HG02610 (cell line): ENCODE measurements at regions not wholly inside any gene's neighbourhood (a gene's known extent, or its start where the extent isn't known, plus 50 kb on each side); places are given as distances from the start of the nearest gene placed in this dataset.

Experiments used
- ATAC-seq: cut with Tn5 transposase; IDR thresholded peaks from one replicate; pipeline ENCODE4 v1.9.1; 2021; ENCODE audit warnings: mild to moderate bottlenecking, moderate library complexity; ENCODE audit not compliant: unreplicated experiment

DNA sequence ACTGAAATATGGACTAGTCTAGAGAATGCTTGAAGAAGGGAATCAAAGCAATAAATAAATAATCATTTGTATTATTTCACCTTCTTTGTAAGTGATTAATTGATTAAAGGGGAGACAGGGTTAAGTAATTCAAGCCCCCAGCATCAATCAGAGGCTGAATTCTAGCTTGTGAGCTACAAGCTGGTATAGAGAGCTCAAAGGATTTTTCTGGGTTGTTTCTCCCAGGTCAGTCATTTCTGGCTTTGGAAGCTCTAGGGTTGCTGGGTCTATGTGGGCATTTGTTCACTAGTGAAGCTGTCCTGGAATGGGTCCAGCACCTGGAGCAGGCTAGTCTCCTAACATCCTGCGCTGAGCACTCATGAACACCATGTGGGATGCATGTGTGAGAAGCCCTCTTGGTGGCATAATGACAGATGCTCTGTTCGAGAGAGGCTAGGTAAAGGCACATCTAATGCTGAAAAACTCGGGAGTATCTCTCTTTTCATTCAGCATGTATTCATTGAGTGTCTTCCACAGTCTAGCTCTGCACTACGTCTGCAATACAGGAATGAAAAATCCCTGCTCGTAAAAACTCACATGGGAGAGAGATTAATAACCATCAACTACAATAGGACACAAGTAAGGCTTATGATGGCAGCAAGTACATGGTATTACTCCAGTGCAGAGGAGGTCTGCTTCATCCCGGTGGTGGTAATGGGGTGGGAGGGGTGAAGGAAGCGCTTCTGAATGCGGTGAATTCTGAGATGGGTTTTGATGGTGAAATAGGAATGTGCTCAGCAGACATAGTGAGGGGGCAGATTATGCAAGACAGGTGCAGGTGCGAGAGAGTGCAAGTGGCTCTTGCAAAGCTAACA lies 68.0 kb upstream of the NRP1 start:
- ATAC-seq: no peak

DNA sequence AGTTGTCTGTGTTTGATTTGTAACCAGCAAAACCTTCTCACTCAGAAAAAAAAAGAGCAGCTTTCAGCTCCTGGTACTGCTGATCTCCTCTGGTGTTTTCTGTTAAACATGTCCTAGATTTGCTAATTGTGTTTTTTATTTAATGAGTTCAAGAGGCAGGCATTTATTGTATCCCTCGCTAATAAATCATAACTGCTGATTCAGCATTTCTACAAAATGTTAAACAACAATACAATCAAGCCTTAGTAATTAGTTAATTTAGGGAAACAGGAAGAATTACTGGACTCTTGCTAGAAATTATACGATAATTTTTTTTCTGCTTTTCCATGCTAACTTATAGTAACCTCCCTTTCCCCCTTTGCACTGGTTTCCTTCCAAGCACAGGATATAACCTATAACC lies 66.8 kb upstream of the NRP1 start:
- no peak for ATAC-seq

DNA sequence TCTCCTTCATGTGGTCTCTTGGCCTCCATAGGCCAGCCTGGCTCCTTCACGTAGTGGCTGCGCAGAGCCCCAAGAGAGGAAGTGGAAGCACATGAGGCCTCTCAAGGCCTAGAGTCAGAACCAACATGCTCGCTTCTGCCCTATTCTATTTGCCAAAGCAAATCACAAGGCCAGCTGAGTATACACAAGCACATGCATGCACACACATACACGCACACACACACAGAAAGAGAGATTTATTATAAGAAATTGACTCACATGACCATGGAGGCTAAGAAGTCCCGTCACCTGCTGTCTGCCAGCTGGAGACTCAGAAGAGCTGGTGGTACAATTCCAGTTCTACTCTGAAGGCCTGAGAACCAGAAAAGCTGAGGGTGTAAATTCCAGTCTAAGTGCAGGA lies 64.3 kb upstream of the NRP1 start:
- no peak for ATAC-seq

DNA sequence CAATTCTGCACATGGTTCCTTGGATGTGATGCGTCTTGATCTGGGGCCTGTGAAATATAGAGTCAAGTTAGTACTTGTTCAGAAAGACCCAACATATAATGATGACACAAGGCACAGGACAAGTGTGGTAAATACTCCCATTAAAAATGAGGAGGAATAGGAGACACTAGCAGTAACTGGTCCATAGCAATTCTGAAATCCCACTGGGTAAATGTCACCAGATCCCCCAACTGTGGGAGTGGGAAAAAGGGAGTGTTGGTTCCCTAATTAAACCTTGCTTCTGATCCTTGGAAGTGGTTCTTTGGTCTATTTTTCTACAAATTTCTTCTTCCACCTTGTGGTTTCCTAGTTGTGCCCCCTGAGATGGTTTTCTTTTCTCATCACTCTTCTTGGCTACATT lies 62.5 kb upstream of the NRP1 start:
- ATAC-seq: no peak

DNA sequence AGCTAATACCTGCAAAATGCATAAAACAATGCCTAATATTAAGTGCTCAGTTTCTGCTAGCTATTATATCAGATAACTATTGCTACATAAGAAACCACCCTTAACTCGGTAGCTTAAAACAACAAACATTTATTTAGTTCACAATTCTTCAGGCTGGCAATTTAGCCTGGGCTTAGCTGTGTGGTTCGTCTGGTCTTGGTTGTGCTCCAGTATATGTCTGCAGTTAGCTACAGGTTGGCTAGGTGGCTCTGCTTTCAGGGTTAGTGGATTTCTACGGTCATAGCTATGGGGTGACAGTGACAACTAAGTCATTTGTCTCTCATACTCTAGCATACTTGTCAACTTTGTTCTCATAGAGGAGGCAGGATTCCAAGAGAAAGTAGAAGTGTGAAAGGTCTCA lies 61.8 kb upstream of the NRP1 start:
- ATAC-seq: no peak

DNA sequence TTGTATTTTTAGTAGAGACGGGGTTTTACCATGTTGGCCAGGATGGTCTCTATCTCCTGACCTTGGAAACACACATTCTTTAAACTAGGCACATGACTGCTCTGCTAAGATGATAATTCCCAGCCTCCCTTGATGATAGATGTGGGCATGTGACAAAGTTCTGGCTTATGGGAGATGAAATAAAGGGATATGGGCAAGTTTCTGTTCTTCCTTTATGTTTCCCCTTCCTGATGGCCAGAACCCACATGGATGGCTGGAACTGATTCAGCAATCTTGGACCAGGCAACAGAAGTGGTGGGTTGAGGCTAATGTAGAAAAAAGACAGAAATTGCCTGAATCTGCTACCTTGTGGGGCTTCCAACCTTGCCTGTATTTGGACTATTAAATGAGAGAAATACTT lies 60.7 kb upstream of the NRP1 start:
- ATAC-seq: no peak

DNA sequence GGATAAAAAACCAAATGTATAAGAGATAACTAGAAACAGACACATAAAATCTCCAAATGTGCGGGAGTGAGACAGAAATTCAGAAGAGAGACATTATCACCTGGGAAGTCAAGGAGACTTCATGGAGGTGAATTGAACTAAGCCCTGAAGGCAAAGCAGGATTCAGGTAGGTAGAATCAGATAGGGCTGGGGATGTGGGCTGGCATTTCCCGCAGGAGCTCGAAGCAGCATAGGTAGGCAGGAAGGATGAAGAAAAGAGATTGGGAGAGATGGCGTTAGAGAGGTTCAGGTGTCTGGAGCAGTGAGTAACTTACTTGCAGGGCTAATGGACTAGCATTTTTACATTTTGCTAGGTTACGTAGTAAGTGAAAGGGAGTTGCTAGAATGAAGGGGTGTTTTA lies 58.2 kb upstream of the NRP1 start:
- ATAC-seq: no peak

DNA sequence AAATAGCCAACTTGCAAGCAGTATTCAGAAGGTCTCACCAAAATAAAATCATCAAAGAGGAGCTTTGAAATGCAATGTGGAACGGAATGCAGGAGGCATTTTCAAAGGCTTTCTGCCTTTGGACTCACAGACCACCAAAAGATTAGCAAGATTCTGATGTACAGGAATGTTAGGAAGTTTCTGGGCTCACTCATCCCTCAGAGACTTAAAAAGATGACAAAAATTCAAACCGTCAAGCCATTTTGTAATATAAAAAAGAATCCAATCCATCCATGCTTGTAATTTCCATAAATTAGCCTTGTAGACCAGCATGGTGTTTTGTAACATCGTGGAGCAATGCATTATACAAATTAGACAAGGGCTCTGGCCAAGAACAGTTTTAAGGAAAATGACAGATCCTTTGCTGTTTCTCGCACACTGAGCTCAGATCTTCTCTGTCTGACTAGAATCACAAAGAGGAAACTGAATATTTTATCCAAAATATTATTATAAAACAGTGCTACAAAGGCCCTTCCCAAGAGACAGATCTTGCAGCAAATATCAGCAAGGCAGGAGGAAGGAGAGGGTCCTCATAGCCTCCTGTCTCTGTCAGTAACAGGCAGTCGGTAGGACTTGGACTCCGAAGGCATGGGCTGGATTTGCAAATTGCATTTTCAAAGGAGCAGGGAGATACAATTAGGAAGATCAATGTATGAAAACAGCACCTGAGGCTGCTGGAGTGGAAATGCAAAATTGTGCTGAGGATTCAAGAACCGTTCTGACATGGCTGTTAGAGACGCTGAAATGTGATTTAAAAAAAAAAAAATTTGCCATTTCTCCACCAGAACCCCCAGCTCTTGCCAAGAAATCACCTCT lies 57.4 kb upstream of the NRP1 start:
- no peak for ATAC-seq

DNA sequence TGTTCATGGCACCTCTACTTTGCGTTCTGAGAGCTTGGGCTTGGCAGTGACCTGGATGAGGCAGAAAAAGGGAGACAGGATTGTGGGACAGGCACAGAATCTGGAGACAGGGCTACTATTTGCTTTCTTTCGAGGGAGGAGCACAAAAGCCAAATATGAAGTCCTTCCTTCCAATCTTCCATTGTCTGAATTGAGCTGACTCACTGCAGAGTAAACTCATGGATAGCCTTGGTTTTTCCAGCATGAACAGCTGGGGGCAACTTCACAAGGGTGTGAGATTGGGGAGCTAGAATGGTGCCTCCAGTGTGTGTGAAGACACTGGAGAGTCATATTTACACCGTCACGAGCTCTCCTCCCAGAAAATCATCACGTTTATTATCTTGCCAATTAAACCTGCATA lies 55.6 kb upstream of the NRP1 start:
- ATAC-seq: no peak

DNA sequence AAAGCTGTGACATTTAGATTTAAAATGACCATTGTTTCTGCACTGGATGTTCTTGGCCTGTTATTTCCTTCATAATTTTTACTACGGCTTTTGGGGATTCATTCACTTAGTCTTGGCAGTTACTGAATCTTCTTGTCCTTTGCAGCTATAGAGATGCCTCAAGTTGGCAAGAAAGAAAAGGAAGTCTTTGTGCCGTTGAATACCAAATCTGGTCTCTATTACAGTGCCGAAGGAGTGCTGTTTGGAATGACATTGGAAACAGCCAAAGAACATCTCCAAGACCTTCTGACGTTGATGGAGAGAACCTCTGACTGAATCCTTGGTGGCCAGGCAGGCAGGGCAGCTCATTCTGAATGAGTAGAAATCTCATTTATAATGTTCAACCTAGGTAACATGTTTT lies 54.3 kb upstream of the NRP1 start:
- no peak for ATAC-seq

DNA sequence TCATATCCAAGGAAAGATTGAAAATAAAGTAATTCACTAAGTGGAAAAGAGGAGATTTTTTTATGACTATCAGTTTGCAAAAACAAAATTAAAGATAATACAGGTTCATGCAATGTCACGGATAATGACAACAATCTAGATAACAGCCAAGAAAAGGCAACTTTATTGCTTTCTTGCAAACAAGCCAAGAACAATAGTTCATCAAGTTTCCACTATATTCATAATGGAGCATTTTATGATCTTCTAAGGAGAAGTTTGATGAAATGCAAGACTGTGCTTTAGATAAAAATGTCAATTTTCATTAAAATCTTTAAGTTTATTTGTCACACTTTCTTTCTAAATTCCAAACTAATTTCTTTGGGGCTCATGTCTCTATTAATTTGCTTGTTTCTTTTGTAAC lies 53.9 kb upstream of the NRP1 start:
- no peak for ATAC-seq

DNA sequence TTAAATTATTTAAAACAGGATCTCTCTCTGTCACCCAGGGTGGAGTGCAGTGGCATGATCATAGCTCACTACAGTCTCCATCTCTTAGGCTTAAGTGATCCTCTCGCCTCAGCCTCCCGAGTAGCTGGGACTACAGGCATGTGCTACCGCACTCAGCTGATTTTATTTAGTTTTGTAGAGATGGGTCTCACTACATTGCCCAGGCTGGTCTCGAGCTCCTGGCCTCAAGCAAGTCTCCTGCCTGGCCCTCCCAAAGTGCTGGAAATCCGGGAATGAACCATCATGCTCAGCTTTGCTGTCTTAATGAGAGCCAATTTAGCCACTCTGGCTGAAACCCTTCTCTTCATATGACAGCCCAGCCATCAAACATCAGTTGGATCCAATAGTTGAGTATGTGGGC lies 53.3 kb upstream of the NRP1 start:
- ATAC-seq: no peak

DNA sequence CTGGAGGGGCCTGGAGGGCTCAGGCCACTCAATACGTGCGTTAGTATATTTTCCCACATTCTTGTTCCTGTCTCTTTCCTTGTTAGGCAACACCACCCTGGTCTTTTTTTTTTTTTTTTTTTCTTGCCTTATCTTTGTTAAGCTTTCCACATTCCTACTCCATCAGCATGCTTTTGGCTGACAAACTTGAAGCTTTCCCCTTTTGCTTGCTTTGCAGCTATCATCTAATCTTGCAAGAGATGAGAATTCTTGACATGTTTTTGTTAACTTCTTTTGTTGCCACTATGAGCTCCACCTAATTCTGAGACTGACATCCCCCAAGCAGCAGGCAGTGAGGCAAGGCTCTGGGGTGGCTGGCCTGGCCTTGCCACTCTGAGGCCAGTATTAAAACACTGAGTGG lies 52.5 kb upstream of the NRP1 start:
- no peak for ATAC-seq

DNA sequence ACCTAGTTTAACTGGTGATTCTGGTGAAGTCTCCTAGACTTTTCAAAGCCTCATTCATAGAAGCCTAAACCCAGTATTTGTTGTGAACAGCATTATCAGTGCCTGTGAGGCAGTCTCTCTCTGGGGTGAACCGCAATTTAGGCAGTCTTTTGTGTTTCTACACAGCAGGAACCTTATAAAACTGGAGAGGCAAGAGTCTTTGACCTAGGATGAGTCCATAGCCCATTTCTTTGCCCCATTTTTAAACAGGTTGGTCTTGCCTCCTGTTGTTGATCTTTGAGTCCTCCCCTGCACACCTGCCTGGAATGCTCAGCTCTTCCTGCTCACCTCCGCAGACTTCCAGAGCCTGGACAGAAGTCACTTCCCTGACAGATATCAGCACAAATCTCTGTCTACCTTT lies 51.2 kb upstream of the NRP1 start:
- ATAC-seq: no peak

DNA sequence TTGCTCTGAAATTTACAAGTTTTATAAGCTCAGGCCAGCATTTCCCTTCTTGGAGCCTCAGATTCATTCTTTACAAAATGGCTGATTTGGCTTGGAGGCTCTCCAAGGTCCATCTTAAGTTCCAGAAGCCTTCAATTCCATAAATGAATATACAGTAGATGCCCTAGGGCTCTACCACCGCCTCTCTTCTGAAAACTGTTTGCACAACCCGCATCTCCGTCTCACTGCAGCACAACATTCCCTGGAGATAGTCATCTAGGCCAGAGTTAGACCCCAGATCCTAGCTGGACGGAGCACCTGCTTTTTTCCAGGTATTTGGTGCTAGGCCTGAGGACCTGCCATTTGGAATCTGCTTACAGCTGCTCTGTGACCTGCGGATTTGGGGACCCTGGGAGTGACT lies 50.5 kb upstream of the NRP1 start:
- no peak for ATAC-seq
